B cell (primary cell): ENCODE measurements at regions not wholly inside any gene's neighbourhood (a gene's known extent, or its start where the extent isn't known, plus 50 kb on each side); places are given as distances from the start of the nearest gene placed in this dataset.

Experiments
- ATAC-seq: fragments of 200-7000 bp; cut with Tn5 transposase; one replicate; pipeline ENCODE4 v1.10.0; 2021; ENCODE audit warnings: low read depth, mild to moderate bottlenecking, moderate number of reproducible peaks, moderate library complexity
- CTCF ChIA-PET: fragments of 350-600 bp; sonication (Branson Sonifier 250); formaldehyde crosslinking; loops from one replicate; lab custom pipeline; 2021; ENCODE audit warnings: antibody characterized with exemption, inconsistent platforms; lab: Charles Lee
- POLR2A ChIA-PET: fragments of 350-600 bp; sonication (Branson Sonifier 250); formaldehyde crosslinking; loops from one replicate; lab custom pipeline; 2021; ENCODE audit warnings: antibody characterized with exemption; lab: Charles Lee
- DNase-seq: peaks from one replicate; pipeline ENCODE4 v3.0.0; 2013
- H2AFZ ChIP-seq: 2 replicates; pipeline ENCODE4 v1.6.1; 2012; ENCODE audit warnings: mild to moderate bottlenecking, low read depth, low read length; ENCODE audit not compliant: insufficient read depth, poor library complexity, severe bottlenecking
- H3K27ac ChIP-seq, 2 donors: 1 replicate in 1 of 2; 2 replicates in 1 of 2; pipeline ENCODE4 v1.5.1; 2012 to 2013; ENCODE audit warnings: low read length in 2 of 2, mild to moderate bottlenecking in 2 of 2, moderate library complexity in 1 of 2
- H3K27me3 ChIP-seq, 4 experiments: fragments of 200-600 bp in 1 of 4; sonication (generic) in 1 of 4; replicated peaks in 1 of 4; 1 replicate in 2 of 4; 2 replicates in 2 of 4; pipeline versions ENCODE4 v1.6.1 to v1.7.0; 2013 to 2016; ENCODE audit warnings: low read length in 3 of 4, mild to moderate bottlenecking in 2 of 4, mixed read lengths in 1 of 4, moderate library complexity in 1 of 4; ENCODE audit not compliant: insufficient read depth in 4 of 4, control insufficient read depth in 3 of 4; ENCODE audit errors: control extremely low read depth in 1 of 4
- H3K36me3 ChIP-seq, 2 experiments: replicated peaks in 1 of 2; 1 replicate in 1 of 2; 2 replicates in 1 of 2; pipeline versions ENCODE4 v1.6.1 to v1.7.1; 2013; ENCODE audit warnings: low read length in 1 of 2; ENCODE audit not compliant: insufficient read depth in 2 of 2, control insufficient read depth in 1 of 2; ENCODE audit errors: control extremely low read depth in 1 of 2, extremely low read depth in 1 of 2
- H3K4me1 ChIP-seq, 2 donors: fragments of 200-600 bp in 1 of 2; sonication (generic) in 1 of 2; 1 replicate in 1 of 2; 2 replicates in 1 of 2; pipeline versions ENCODE4 v1.5.1 to v1.6.1; 2013 to 2017; ENCODE audit warnings: low read length in 2 of 2; ENCODE audit not compliant: control insufficient read depth in 2 of 2, insufficient read depth in 2 of 2
- H3K4me2 ChIP-seq: replicated peaks from 2 replicates; pipeline ENCODE3; 2012; ENCODE audit warnings: mild to moderate bottlenecking, low read depth, low read length; ENCODE audit not compliant: poor library complexity, severe bottlenecking
- H3K4me3 ChIP-seq, 5 experiments: fragments of 200-600 bp in 1 of 5; sonication (generic) in 1 of 5; 1 replicate in 3 of 5; 2 replicates in 2 of 5; pipeline versions ENCODE4 v1.5.1 to v1.7.0; 2011 to 2016; ENCODE audit warnings: low read length in 4 of 5, mild to moderate bottlenecking in 4 of 5, low read depth in 2 of 5, control low read depth in 1 of 5, moderate library complexity in 1 of 5; ENCODE audit not compliant: insufficient read depth in 1 of 5; ENCODE audit errors: control extremely low read depth in 1 of 5, extremely low read depth in 1 of 5
- H3K79me2 ChIP-seq: fragments of 200-600 bp; sonication (generic); one replicate; pipeline ENCODE4 v1.6.0; 2016; ENCODE audit warnings: low read length; ENCODE audit not compliant: control insufficient read depth, insufficient read depth
- H3K9ac ChIP-seq: fragments of 200-600 bp; sonication (generic); 2 replicates; pipeline ENCODE4 v1.6.1; 2017; ENCODE audit warnings: mild to moderate bottlenecking, low read length, moderate library complexity
- H3K9me3 ChIP-seq, 3 donors: one replicate each; pipeline versions ENCODE4 v1.6.1 to v1.7.1; 2013; ENCODE audit warnings: low read length in 2 of 3; ENCODE audit not compliant: control insufficient read depth in 2 of 3, insufficient read depth in 1 of 3; ENCODE audit errors: control extremely low read depth in 1 of 3
- H4K20me1 ChIP-seq: 2 replicates; pipeline ENCODE4 v1.6.0; 2012; ENCODE audit warnings: mild to moderate bottlenecking, low read length; ENCODE audit not compliant: insufficient read depth, control insufficient read depth, poor library complexity, severe bottlenecking
- H3K27ac Mint-ChIP-seq: one replicate; pipeline ENCODE4 v1.8.0; 2021; ENCODE audit warnings: mixed read lengths
- H3K27me3 Mint-ChIP-seq: one replicate; pipeline ENCODE4 v1.8.0; 2021; ENCODE audit warnings: mixed read lengths
- H3K4me1 Mint-ChIP-seq: one replicate; pipeline ENCODE4 v1.8.0; 2021; ENCODE audit warnings: mixed read lengths
- H3K4me3 Mint-ChIP-seq: one replicate; pipeline ENCODE4 v1.8.0; 2021; ENCODE audit warnings: mixed read lengths
- H3K9me3 Mint-ChIP-seq: one replicate; pipeline ENCODE4 v1.8.0; 2022; ENCODE audit warnings: mixed read lengths; ENCODE audit not compliant: insufficient read depth
- CTCF ChIP-seq: fragments of 200-600 bp; IDR thresholded peaks from one replicate; pipeline ENCODE4 v1.8.0; 2022; ENCODE audit warnings: antibody characterized with exemption, mild to moderate bottlenecking
- EZH2 ChIP-seq: IDR thresholded peaks from 2 replicates; pipeline ENCODE4 v1.6.1; 2012; ENCODE audit warnings: borderline replicate concordance, low read depth, mild to moderate bottlenecking, moderate library complexity, low read length; ENCODE audit not compliant: insufficient read depth, poor library complexity, severe bottlenecking
- WGBS: methylation state at CpG from one replicate; pipeline ENCODE4 v1.1.5; 2013; ENCODE audit warnings: missing lambda C conversion rate; ENCODE audit not compliant: insufficient coverage; 5-methylcytosine and 5-hydroxymethylcytosine counted together
- intact Hi-C: fragments of 100-400 bp; cut with micrococcal nuclease; formaldehyde crosslinking; loops from one replicate; pipeline ENCODE4 v1.10.0; 2022

- H3K9me3 Mint-ChIP-seq, result peaks cover 1% of the 10 kb centered on the region
These were observed 124.8 kb downstream of the HTR1A start for GRCh38 chr5:63837437-63837836.

GRCh38 chr5:63831381-63831780 lies 130.9 kb downstream of the HTR1A start:
- Mint-ChIP-seq H3K27ac (no peak overlapping the region), H3K4me1 (no peaks in the 10 kb centered on the region), H3K9me3 (no peaks in the 10 kb centered on the region), H3K4me3 (no peak overlapping the region), H3K27me3 (no peaks in the 10 kb centered on the region)
- H3K9ac ChIP-seq, result no peak overlapping the region
- ChIA-PET CTCF (no interaction called here), POLR2A (no interaction called here)
- H3K27me3 ChIP-seq, result no peaks in the 10 kb centered on the region
- no peak overlapping the region for H3K27ac ChIP-seq
- H3K9me3 ChIP-seq, result no peaks in the 10 kb centered on the region
- no peaks in the 10 kb centered on the region for H3K4me1 ChIP-seq
- ATAC-seq (no peak), DNase-seq (no peak)
- no peak overlapping the region for H2AFZ ChIP-seq
- TF ChIP-seq CTCF, result no peak
- no peak for TF ChIP-seq EZH2
- H3K4me2 ChIP-seq, result no peak overlapping the region
- no peaks in the 10 kb centered on the region for H3K79me2 ChIP-seq
- intact Hi-C loops, result no loop called here
- no peaks in the 10 kb centered on the region for H3K36me3 ChIP-seq
- H4K20me1 ChIP-seq, result no peaks in the 10 kb centered on the region
- no peak overlapping the region for H3K4me3 ChIP-seq

More at GRCh38 chr5:63837437-63837836, 124.8 kb downstream of the HTR1A start:
- Histone ChIP-seq H4K20me1 (no peaks in the 10 kb centered on the region), H3K4me1 (no peaks in the 10 kb centered on the region), H3K79me2 (no peaks in the 10 kb centered on the region), H3K9ac (no peak overlapping the region), H2AFZ (no peak overlapping the region), H3K4me2 (no peak overlapping the region), H3K27me3 (no peaks in the 10 kb centered on the region), H3K4me3 (no peak overlapping the region), H3K36me3 (no peaks in the 10 kb centered on the region), H3K9me3 (no peaks in the 10 kb centered on the region), H3K27ac (no peak overlapping the region)
- H3K27me3 Mint-ChIP-seq, result no peaks in the 10 kb centered on the region
- ChIA-PET CTCF (no interaction called here), POLR2A (no interaction called here)
- TF ChIP-seq CTCF (no peak), EZH2 (no peak)
- WGBS, result 80% methylated on average over 1 of the region's 3 CpGs
- H3K27ac Mint-ChIP-seq, result no peak overlapping the region
- DNase-seq (no peak), ATAC-seq (no peak)
- no peaks in the 10 kb centered on the region for H3K4me1 Mint-ChIP-seq
- intact Hi-C loops, result no loop called here
- no peak overlapping the region for H3K4me3 Mint-ChIP-seq
